ENCODE measurements at regions not wholly inside any gene's neighbourhood (a gene's known extent, or its start where the extent isn't known, plus 50 kb on each side); places are given as distances from the start of the nearest gene placed in this dataset.

DNA sequence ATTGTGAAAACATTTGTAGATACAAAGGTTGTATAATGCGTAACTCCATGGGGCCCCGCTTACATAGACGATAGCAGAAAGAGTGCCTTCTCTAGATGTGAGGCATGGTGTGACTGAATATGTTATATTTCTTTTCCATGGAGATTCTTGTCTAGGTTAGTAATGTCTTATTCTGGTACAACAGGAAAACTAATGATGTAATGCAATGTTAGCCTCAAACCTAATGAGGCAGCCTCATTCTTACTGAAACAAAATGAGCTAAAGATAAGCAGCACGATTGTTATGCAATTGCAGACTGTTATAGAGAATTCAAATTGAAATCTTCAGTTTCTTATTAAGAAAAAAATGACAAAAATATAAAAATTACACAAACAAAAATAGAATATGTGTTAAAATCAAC is 171.1 kb upstream of the ANKRD50 start:
- TF ChIP-seq CTCF (IDR thresholded peaks at IDR 0.05; ENCODE audit: low read depth, low read length) (no peak), EZH2phosphoT487 (IDR thresholded peaks at IDR 0.05; ENCODE audit: low read depth) (no peak)

All from OCI-LY3 (cell line).